OCI-LY1 (cell line): ENCODE measurements at regions not wholly inside any gene's neighbourhood (a gene's known extent, or its start where the extent isn't known, plus 50 kb on each side); places are given as distances from the start of the nearest gene placed in this dataset.

ENCODE experiments used
- H2AFZ ChIP-seq: fragments of 200-600 bp; sonication (generic), shearing (Covaris generic); 2 replicates; pipeline ENCODE4 v1.6.0; 2014; ENCODE audit warnings: antibody characterized with exemption, mild to moderate bottlenecking, low read length
- H3F3A ChIP-seq: fragments of 200-600 bp; sonication (generic), shearing (Covaris generic); 2 replicates; pipeline ENCODE4 v1.6.0; 2014; ENCODE audit warnings: mild to moderate bottlenecking, antibody characterized with exemption, low read length, moderate library complexity; ENCODE audit not compliant: insufficient read depth
- H3K27ac ChIP-seq: fragments of 200-600 bp; sonication (generic); 2 replicates; pipeline ENCODE4 v1.5.1; 2014; ENCODE audit warnings: low read length, mixed run types, mild to moderate bottlenecking, low read depth; ENCODE audit not compliant: poor library complexity, severe bottlenecking
- H3K27me3 ChIP-seq: fragments of 200-600 bp; sonication (generic); 2 replicates; pipeline ENCODE4 v1.6.0; 2014; ENCODE audit warnings: antibody characterized with exemption, mild to moderate bottlenecking, low read length, moderate library complexity; ENCODE audit not compliant: insufficient read depth
- H3K36me3 ChIP-seq: fragments of 200-600 bp; sonication (generic); 2 replicates; pipeline ENCODE4 v1.6.1; 2014; ENCODE audit warnings: mild to moderate bottlenecking, antibody characterized with exemption, low read length, moderate library complexity, mixed read lengths; ENCODE audit not compliant: insufficient read depth
- H3K4me1 ChIP-seq: fragments of 200-600 bp; sonication (generic); 2 replicates; pipeline ENCODE4 v1.5.1; 2014; ENCODE audit warnings: mild to moderate bottlenecking, low read length, moderate library complexity; ENCODE audit not compliant: insufficient read depth, severe bottlenecking
- H3K4me2 ChIP-seq: fragments of 200-600 bp; sonication (generic), shearing (Covaris generic); 2 replicates; pipeline ENCODE4 v1.6.1; 2014; ENCODE audit warnings: low read length
- H3K4me3 ChIP-seq: fragments of 200-600 bp; sonication (generic); 2 replicates; pipeline ENCODE4 v1.5.1; 2014; ENCODE audit warnings: low read length, low read depth, mild to moderate bottlenecking, mixed read lengths; ENCODE audit not compliant: poor library complexity, severe bottlenecking
- H3K79me2 ChIP-seq: fragments of 200-600 bp; shearing (Covaris generic); 2 replicates; pipeline ENCODE4 v1.6.1; 2016; ENCODE audit warnings: mixed run types, low read length, mixed read lengths; ENCODE audit not compliant: insufficient read depth
- H3K9ac ChIP-seq: fragments of 200-600 bp; sonication (generic), shearing (Covaris generic); 2 replicates; pipeline ENCODE4 v1.6.1; 2014; ENCODE audit warnings: mild to moderate bottlenecking, low read length, mixed read lengths
- H3K9me2 ChIP-seq: fragments of 200-600 bp; sonication (generic), shearing (Covaris generic); 2 replicates; pipeline ENCODE4 v1.6.1; 2014; ENCODE audit warnings: low read depth, mild to moderate bottlenecking, low read length, mixed read lengths
- H3K9me3 ChIP-seq: fragments of 200-600 bp; shearing (Covaris generic); 2 replicates; pipeline ENCODE4 v1.6.1; 2014; ENCODE audit warnings: low read length, mixed read lengths
- H4K20me1 ChIP-seq: fragments of 200-600 bp; sonication (generic), shearing (Covaris generic); 2 replicates; pipeline ENCODE4 v1.6.0; 2016; ENCODE audit warnings: mild to moderate bottlenecking, low read length; ENCODE audit not compliant: insufficient read depth
- CTCF ChIP-seq: fragments of 200-600 bp; sonication (generic), shearing (Covaris generic); IDR thresholded peaks from 2 replicates; pipeline ENCODE4 v1.5.1; 2017; ENCODE audit warnings: mild to moderate bottlenecking, antibody characterized with exemption, low read length, moderate library complexity, mixed read lengths
- EZH2 ChIP-seq: fragments of 200-600 bp; sonication (generic), shearing (Covaris generic); IDR thresholded peaks from 2 replicates; pipeline ENCODE4 v1.8.0; 2017; ENCODE audit warnings: borderline replicate concordance, mixed run types, mild to moderate bottlenecking, antibody characterized with exemption, low read length, moderate library complexity, mixed read lengths

GRCh38 chr4:179017581-179017980 is 1575.3 kb upstream of the AGA start:
- no peaks in the 10 kb centered on the region for H3K79me2 ChIP-seq
- H4K20me1 ChIP-seq, result no peaks in the 10 kb centered on the region
- no peak overlapping the region for H3K9ac ChIP-seq
- no peaks in the 10 kb centered on the region for H3K27me3 ChIP-seq
- H2AFZ ChIP-seq, result no peak overlapping the region
- no peaks in the 10 kb centered on the region for H3F3A ChIP-seq
- TF ChIP-seq CTCF, result no peak
- TF ChIP-seq EZH2, result no peak
- no peaks in the 10 kb centered on the region for H3K36me3 ChIP-seq
- H3K9me2 ChIP-seq, result no peaks in the 10 kb centered on the region
- H3K9me3 ChIP-seq, result no peaks in the 10 kb centered on the region
- H3K4me2 ChIP-seq, result no peak overlapping the region
- no peaks in the 10 kb centered on the region for H3K4me1 ChIP-seq
- H3K4me3 ChIP-seq, result no peak overlapping the region
- H3K27ac ChIP-seq, result no peak overlapping the region

- no peak overlapping the region for H3K27ac ChIP-seq
- no peak overlapping the region for H3K4me2 ChIP-seq
- no peaks in the 10 kb centered on the region for H4K20me1 ChIP-seq
- no peaks in the 10 kb centered on the region for H3K27me3 ChIP-seq
- TF ChIP-seq EZH2 (no peak), CTCF (no peak)
- H3K4me3 ChIP-seq, result no peak overlapping the region
- H3K36me3 ChIP-seq, result no peaks in the 10 kb centered on the region
- no peak overlapping the region for H3K9ac ChIP-seq
- H3K9me3 ChIP-seq, result no peaks in the 10 kb centered on the region
- no peaks in the 10 kb centered on the region for H3F3A ChIP-seq
- H3K9me2 ChIP-seq, result no peaks in the 10 kb centered on the region
- H3K79me2 ChIP-seq, result no peaks in the 10 kb centered on the region
- no peak overlapping the region for H2AFZ ChIP-seq
- no peaks in the 10 kb centered on the region for H3K4me1 ChIP-seq
Measured at GRCh38 chr4:179027569-179027968, 1585.3 kb upstream of the AGA start.

- TF ChIP-seq CTCF (no peak), EZH2 (no peak)
- H3F3A ChIP-seq, result no peaks in the 10 kb centered on the region
Measured at GRCh38 chr4:179028321-179028720, 1586.1 kb upstream of the AGA start.

More at GRCh38 chr4:179028321-179028720, 1586.1 kb upstream of the AGA start:
- no peak overlapping the region for H3K4me2 ChIP-seq
- no peaks in the 10 kb centered on the region for H3K27me3 ChIP-seq
- H2AFZ ChIP-seq, result no peak overlapping the region
- no peak overlapping the region for H3K9ac ChIP-seq
- H3K36me3 ChIP-seq, result no peaks in the 10 kb centered on the region
- H4K20me1 ChIP-seq, result no peaks in the 10 kb centered on the region
- no peak overlapping the region for H3K27ac ChIP-seq
- H3K9me2 ChIP-seq, result no peaks in the 10 kb centered on the region
- no peaks in the 10 kb centered on the region for H3K9me3 ChIP-seq
- H3K4me3 ChIP-seq, result no peak overlapping the region
- H3K4me1 ChIP-seq, result no peaks in the 10 kb centered on the region
- no peaks in the 10 kb centered on the region for H3K79me2 ChIP-seq
